Iris pigment epithelial cell (primary cell): ENCODE measurements at regions not wholly inside any gene's neighbourhood (a gene's known extent, or its start where the extent isn't known, plus 50 kb on each side); places are given as distances from the start of the nearest gene placed in this dataset.
A peak's percentile ranks its signal among the peaks of the same experiment; 100 is the strongest.

ENCODE experiments used
- DNase-seq: peaks from one replicate; pipeline ENCODE4 v3.0.0-alpha.2; 2011; ENCODE audit warnings: low read depth

GRCh38 chr10:3237530-3237929 is 64.9 kb upstream of the PITRM1 start:
- DNase-seq = no peak

GRCh38 chr10:3236644-3237404 is 64.2 kb upstream of the PITRM1 start:
- DNase-seq = no peak

- no peak for DNase-seq
These were observed 63.5 kb upstream of the PITRM1 start for GRCh38 chr10:3235996-3236510.

- no peak for DNase-seq
These were observed 62.8 kb upstream of the PITRM1 start for GRCh38 chr10:3235395-3235794.

GRCh38 chr10:3233486-3233990 is 61.0 kb upstream of the PITRM1 start:
- DNase-seq = no peak

- DNase-seq = peak; percentile 65
These were observed 59.6 kb upstream of the PITRM1 start for GRCh38 chr10:3231951-3232730.

GRCh38 chr10:3229815-3230214 is 57.2 kb upstream of the PITRM1 start:
- DNase-seq = no peak

GRCh38 chr10:3228629-3228945 is 56.0 kb upstream of the PITRM1 start:
- no peak for DNase-seq

GRCh38 chr10:3226960-3227744 is 54.6 kb upstream of the PITRM1 start:
- peak; percentile 92 for DNase-seq

GRCh38 chr10:3225561-3225960 is 53.0 kb upstream of the PITRM1 start:
- peak; percentile 84 for DNase-seq

GRCh38 chr10:3224241-3224640 is 51.7 kb upstream of the PITRM1 start:
- DNase-seq = no peak

- DNase-seq = no peak
These were observed 50.0 kb upstream of the PITRM1 start for GRCh38 chr10:3222626-3223025.
